ENCODE measurements at regions not wholly inside any gene's neighbourhood (a gene's known extent, or its start where the extent isn't known, plus 50 kb on each side); places are given as distances from the start of the nearest gene placed in this dataset.

DNA sequence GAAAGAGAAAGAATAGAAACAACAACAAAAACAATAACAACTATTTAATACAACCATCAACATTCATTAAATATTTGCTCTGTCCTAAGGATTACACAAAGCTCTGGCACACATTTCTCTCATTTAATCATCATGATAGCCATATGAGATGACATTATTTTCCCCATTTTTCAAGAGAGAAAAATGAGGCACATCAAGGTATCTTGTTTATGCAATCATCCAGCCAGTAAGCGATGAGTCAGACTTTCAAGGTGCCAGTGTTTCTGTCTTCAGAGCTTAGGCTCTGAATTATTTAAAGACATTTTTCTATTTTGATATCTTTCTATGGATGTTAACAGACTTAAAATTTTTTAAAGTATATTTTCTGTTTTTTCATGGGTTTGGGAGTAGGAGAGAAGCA is 541.8 kb upstream of the SMIM31 start:
- Histone ChIP-seq H2BK15ac (ENCODE audit: low read length) (no peak overlapping the region), H2AFZ (ENCODE audit: low read length) (no peak overlapping the region), H3K79me2 (ENCODE audit: control insufficient read depth in 1 of 2, insufficient read depth in 2 of 2, low read length in 2 of 2) (no peaks in the 10 kb centered on the region), H3K4me1 (replicated peaks in 1 of 4; ENCODE audit: control insufficient read depth in 3 of 4, insufficient read depth in 4 of 4, low read length in 3 of 4) (peaks cover 0 to 3% (median 0%) of the 10 kb centered on the region in 4 experiments; a peak in 1 of 7 replicates), H2AK5ac (ENCODE audit: low read depth, low read length) (no peak overlapping the region), H4K5ac (ENCODE audit: insufficient read length, low read depth, low read length) (no peak overlapping the region), H3K36me3 (ENCODE audit: control insufficient read depth in 2 of 4, insufficient read depth in 4 of 4, low read length in 3 of 4) (no peaks in the 10 kb centered on the region), H3K27me3 (replicated peaks in 1 of 4; ENCODE audit: control insufficient read depth in 3 of 4, extremely low read depth in 1 of 4, insufficient read depth in 3 of 4, low read length in 3 of 4) (no peaks in the 10 kb centered on the region), H3K9ac (replicated peaks in 1 of 4; ENCODE audit: extremely low read depth in 1 of 4, low read depth in 3 of 4, low read length in 3 of 4) (no peak overlapping the region), H4K91ac (replicated peaks; ENCODE audit: insufficient read length, low read length) (no peak overlapping the region), H3K56ac (replicated peaks; ENCODE audit: insufficient read length, low read depth, low read length) (no peak overlapping the region), H3K4me2 (ENCODE audit: insufficient read depth in 1 of 2, low read depth in 2 of 2, low read length in 2 of 2) (no peak overlapping the region), H3K23me2 (ENCODE audit: low read depth, low read length) (no peaks in the 10 kb centered on the region), H3K4me3 (ENCODE audit: extremely low read depth in 1 of 4, insufficient read depth in 2 of 4, low read depth in 3 of 4, low read length in 4 of 4) (no peak overlapping the region), H3K18ac (ENCODE audit: extremely low read depth, low read length) (no peak overlapping the region), H4K8ac (ENCODE audit: extremely low read depth, insufficient read depth, low read length) (no peak overlapping the region), H2BK120ac (replicated peaks; ENCODE audit: low read depth, low read length) (no peak overlapping the region), H2BK20ac (ENCODE audit: low read length) (no peak overlapping the region), H2BK5ac (ENCODE audit: low read depth, low read length) (no peak overlapping the region), H3K23ac (ENCODE audit: insufficient read length) (no peak overlapping the region), H4K20me1 (replicated peaks in 1 of 2; ENCODE audit: control insufficient read depth in 1 of 2, insufficient read depth in 2 of 2, low read length in 2 of 2) (no peaks in the 10 kb centered on the region), H3K9me3 (ENCODE audit: insufficient read depth in 2 of 2, low read depth in 1 of 2, low read length in 1 of 2) (no peaks in the 10 kb centered on the region), H3K27ac (ENCODE audit: low read depth, low read length) (no peak overlapping the region), H3K79me1 (ENCODE audit: low read depth, low read length) (no peaks in the 10 kb centered on the region), H3K14ac (ENCODE audit: insufficient read length) (no peak overlapping the region), H2BK12ac (ENCODE audit: low read depth, low read length) (no peak overlapping the region), H3K4ac (replicated peaks; ENCODE audit: insufficient read length, low read depth, low read length) (no peak overlapping the region)
- ChIA-PET CTCF (ENCODE audit: partially characterized antibody) (no interaction called here), POLR2A (ENCODE audit: partially characterized antibody) (no interaction called here)
- WGBS, 2 experiments (ENCODE audit: extremely low coverage in 1 of 2, insufficient coverage in 1 of 2, insufficient read length in 1 of 2, insufficient replicate concordance in 2 of 2, low coverage in 1 of 2, low lambda C conversion rate in 2 of 2, missing lambda C conversion rate in 1 of 2), result 96% methylated on average over 1 of the region's 1 CpG; no CpG with 5 or more reads in 1 of the 2 experiments
- DNase-seq (ENCODE audit: low read depth in 1 of 2, low spot score in 2 of 2), result no peak
- FAIRE-seq, result no peak
- TF ChIP-seq MAFK (IDR thresholded peaks at IDR 0.05; ENCODE audit: low read depth, low read length) (no peak), HDAC2 (IDR thresholded peaks at IDR 0.05; ENCODE audit: borderline replicate concordance in 1 of 2, low read depth in 2 of 2, low read length in 2 of 2) (no peak), SIX5 (IDR thresholded peaks at IDR 0.05; ENCODE audit: low read depth, low read length) (no peak), HDAC6 (IDR thresholded peaks at IDR 0.05; ENCODE audit: low read depth, low read length) (no peak), PHF8 (conservative IDR thresholded peaks at IDR 0.05; ENCODE audit: low read depth, low read length) (no peak), EZH2 (IDR thresholded peaks at IDR 0.05; ENCODE audit: low read depth, low read length, severe bottlenecking) (no peak), RNF2 (IDR thresholded peaks at IDR 0.05; ENCODE audit: borderline replicate concordance, low read depth, low read length, missing control alignments, poor library complexity, severe bottlenecking) (no peak), EGR1 (IDR thresholded peaks at IDR 0.05; ENCODE audit: borderline replicate concordance, low read depth, low read length) (no peak), RAD21 (IDR thresholded peaks at IDR 0.05 in 1 of 2, conservative IDR thresholded peaks at IDR 0.05 in 1 of 2; ENCODE audit: low read depth in 2 of 2, low read length in 2 of 2) (no peak), USF2 (IDR thresholded peaks at IDR 0.05; ENCODE audit: low read length) (no peak), TEAD4 (IDR thresholded peaks at IDR 0.05; ENCODE audit: low read depth, low read length) (no peak), ASH2L (IDR thresholded peaks at IDR 0.05; ENCODE audit: low read length) (no peak)
- TF ChIP-seq, protein P1, sequence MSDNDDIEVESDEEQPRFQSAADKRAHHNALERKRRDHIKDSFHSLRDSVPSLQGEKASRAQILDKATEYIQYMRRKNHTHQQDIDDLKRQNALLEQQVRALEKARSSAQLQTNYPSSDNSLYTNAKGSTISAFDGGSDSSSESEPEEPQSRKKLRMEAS (IDR thresholded peaks at IDR 0.05), result no peak

Measured in H1 (cell line).